NCI-H187 (cell line): ENCODE measurements at regions not wholly inside any gene's neighbourhood (a gene's known extent, or its start where the extent isn't known, plus 50 kb on each side); places are given as distances from the start of the nearest gene placed in this dataset.
"Not testable (repeated sequence)": the region's sequence is repeated elsewhere in the genome, so short reads cannot be mapped to it uniquely, and the experiment has no call there.

Experiments
- DNase-seq, 2 experiments: peaks; one replicate each; lab custom pipeline; 2025; lab: John Stamatoyannopoulos, UW

GRCh38 chr9:108070861-108071260, 581.3 kb upstream of the KLF4 start:
- DNase-seq, result no peak

GRCh38 chr9:108069991-108070390, 580.4 kb upstream of the KLF4 start:
- no peak for DNase-seq

GRCh38 chr9:108062680-108063079, 573.1 kb upstream of the KLF4 start:
- no peak for DNase-seq

GRCh38 chr9:108060175-108060574, 570.6 kb upstream of the KLF4 start:
- DNase-seq, result no peak

GRCh38 chr9:108058135-108058814, 568.7 kb upstream of the KLF4 start:
- no peak for DNase-seq

- no peak for DNase-seq
Measured at GRCh38 chr9:108057421-108058134, 568.0 kb upstream of the KLF4 start.

GRCh38 chr9:108056805-108057386, 567.3 kb upstream of the KLF4 start:
- DNase-seq, result no peak

- no peak for DNase-seq
Measured at GRCh38 chr9:108056084-108056804, 566.7 kb upstream of the KLF4 start.

- DNase-seq, result no peak
Measured at GRCh38 chr9:108054131-108054630, 564.6 kb upstream of the KLF4 start.

GRCh38 chr9:108053555-108054061, 564.0 kb upstream of the KLF4 start:
- peak in 1 of 2 experiments; percentile 21 for DNase-seq

- no peak for DNase-seq
Measured at GRCh38 chr9:108052431-108053080, 563.0 kb upstream of the KLF4 start.

GRCh38 chr9:108050894-108051293, 561.3 kb upstream of the KLF4 start:
- no peak for DNase-seq

- DNase-seq, result no peak
Measured at GRCh38 chr9:108049671-108050494, 560.3 kb upstream of the KLF4 start.

- DNase-seq, result no peak
Measured at GRCh38 chr9:108049026-108049607, 559.5 kb upstream of the KLF4 start.

GRCh38 chr9:108048406-108049025, 558.9 kb upstream of the KLF4 start:
- no peak for DNase-seq

- not testable (repeated sequence) for DNase-seq
Measured at GRCh38 chr9:108047777-108048176, 558.2 kb upstream of the KLF4 start.

GRCh38 chr9:108047264-108047663, 557.7 kb upstream of the KLF4 start:
- DNase-seq, result no peak

- no peak for DNase-seq
Measured at GRCh38 chr9:108045851-108046250, 556.3 kb upstream of the KLF4 start.

GRCh38 chr9:108043585-108043984, 554.0 kb upstream of the KLF4 start:
- no peak for DNase-seq

GRCh38 chr9:108041551-108041950, 552.0 kb upstream of the KLF4 start:
- DNase-seq, result no peak
